Mucosa of descending colon (tissue), 3 donors: ENCODE measurements at regions not wholly inside any gene's neighbourhood (a gene's known extent, or its start where the extent isn't known, plus 50 kb on each side); places are given as distances from the start of the nearest gene placed in this dataset.

Experiments used
- ATAC-seq: fragments of 200-7000 bp; cut with Tn5 transposase; one replicate; pipeline ENCODE4 v1.9.1; 2020; ENCODE audit warnings: mild to moderate bottlenecking, moderate library complexity
- DNase-seq, 3 donors: peaks; one replicate each; pipeline ENCODE4 v3.0.0-alpha.2; 2020
- H3K36me3 ChIP-seq: fragments of 200-600 bp; one replicate; pipeline ENCODE4 v1.8.0; 2021; ENCODE audit warnings: low read depth, mild to moderate bottlenecking
- H3K4me1 ChIP-seq: fragments of 200-600 bp; one replicate; pipeline ENCODE4 v1.8.0; 2021; ENCODE audit warnings: low read depth, mild to moderate bottlenecking
- H3K4me3 ChIP-seq: fragments of 200-600 bp; one replicate; pipeline ENCODE4 v1.8.0; 2021; ENCODE audit warnings: mild to moderate bottlenecking
- H3K9me3 ChIP-seq: fragments of 200-600 bp; one replicate; pipeline ENCODE4 v1.8.0; 2021; ENCODE audit warnings: mild to moderate bottlenecking
- CTCF ChIP-seq: fragments of 200-600 bp; IDR thresholded peaks from one replicate; pipeline ENCODE4 v1.8.0; 2022; ENCODE audit warnings: antibody characterized with exemption, mild to moderate bottlenecking
- intact Hi-C, 2 donors: fragments of 100-400 bp; cut with DNase I in 1 of 2; cut with micrococcal nuclease in 1 of 2; formaldehyde crosslinking; loops; one replicate each; pipeline versions ENCODE4 v1.11.0 to v1.11.1; 2022; cut with DNase I, micrococcal nuclease
- donor health status: DM: no; HTN: no; CAD: no; lungs with moderate emphysema.
- donor health status: DM: no; HTN: no; CAD: no.
- donor health status: DM: no; HTN: yes; CAD: no.

GRCh38 chr1:82646888-82647287 lies 846.2 kb downstream of the ADGRL2 start:
- no peak for DNase-seq
- ATAC-seq, result no peak
- no peaks in the 10 kb centered on the region for H3K36me3 ChIP-seq

GRCh38 chr1:82646336-82646735 lies 845.6 kb downstream of the ADGRL2 start:
- Histone ChIP-seq H3K4me1 (no peaks in the 10 kb centered on the region), H3K36me3 (no peaks in the 10 kb centered on the region), H3K4me3 (no peak overlapping the region), H3K9me3 (no peaks in the 10 kb centered on the region)
- no peak for TF ChIP-seq CTCF
- DNase-seq (no peak), ATAC-seq (no peak)
- intact Hi-C loops, result no loop called here

More at GRCh38 chr1:82646888-82647287, 846.2 kb downstream of the ADGRL2 start:
- H3K9me3 ChIP-seq, result no peaks in the 10 kb centered on the region
- no peak for TF ChIP-seq CTCF
- intact Hi-C loops, result no loop called here
- H3K4me3 ChIP-seq, result no peak overlapping the region
- H3K4me1 ChIP-seq, result no peaks in the 10 kb centered on the region

GRCh38 chr1:82644186-82644915 lies 843.6 kb downstream of the ADGRL2 start:
- ATAC-seq, result no peak
- no peaks in the 10 kb centered on the region for H3K4me1 ChIP-seq
- no peak for TF ChIP-seq CTCF

GRCh38 chr1:82640352-82640751 lies 839.6 kb downstream of the ADGRL2 start:
- ATAC-seq, result no peak
- intact Hi-C loops, result no loop called here
- no peak for TF ChIP-seq CTCF
- Histone ChIP-seq H3K36me3 (no peaks in the 10 kb centered on the region), H3K9me3 (no peaks in the 10 kb centered on the region), H3K4me1 (no peaks in the 10 kb centered on the region), H3K4me3 (no peak overlapping the region)
- DNase-seq, result no peak

More at GRCh38 chr1:82644186-82644915, 843.6 kb downstream of the ADGRL2 start:
- no peaks in the 10 kb centered on the region for H3K36me3 ChIP-seq
- DNase-seq, result no peak
- intact Hi-C loops, result no loop called here
- no peaks in the 10 kb centered on the region for H3K9me3 ChIP-seq
- no peak overlapping the region for H3K4me3 ChIP-seq

- no peak for TF ChIP-seq CTCF
- DNase-seq, result no peak
- Histone ChIP-seq H3K4me1 (no peaks in the 10 kb centered on the region), H3K4me3 (no peak overlapping the region), H3K36me3 (no peaks in the 10 kb centered on the region), H3K9me3 (no peaks in the 10 kb centered on the region)
- ATAC-seq, result no peak
- intact Hi-C loops, result no loop called here
Observed at GRCh38 chr1:82634266-82634665, 833.5 kb downstream of the ADGRL2 start.
